HG02642 (cell line): ENCODE measurements at regions not wholly inside any gene's neighbourhood (a gene's known extent, or its start where the extent isn't known, plus 50 kb on each side); places are given as distances from the start of the nearest gene placed in this dataset.

Experiments
- ATAC-seq: cut with Tn5 transposase; IDR thresholded peaks from one replicate; pipeline ENCODE4 v1.9.1; 2021; ENCODE audit warnings: mild to moderate bottlenecking; ENCODE audit not compliant: unreplicated experiment, poor library complexity

GRCh38 chr20:11391591-11391990, 526.1 kb upstream of the BTBD3 start:
- ATAC-seq = no peak

GRCh38 chr20:11394145-11394833, 523.4 kb upstream of the BTBD3 start:
- no peak for ATAC-seq

- ATAC-seq = no peak
These were observed 522.1 kb upstream of the BTBD3 start for GRCh38 chr20:11395581-11395980.

- no peak for ATAC-seq
These were observed 515.7 kb upstream of the BTBD3 start for GRCh38 chr20:11401988-11402387.

- no peak for ATAC-seq
These were observed 514.0 kb upstream of the BTBD3 start for GRCh38 chr20:11403711-11404110.

- ATAC-seq = no peak
These were observed 510.8 kb upstream of the BTBD3 start for GRCh38 chr20:11406877-11407276.

GRCh38 chr20:11409561-11409960, 508.1 kb upstream of the BTBD3 start:
- ATAC-seq = no peak

GRCh38 chr20:11411765-11412164, 505.9 kb upstream of the BTBD3 start:
- ATAC-seq = no peak

- no peak for ATAC-seq
These were observed 490.7 kb upstream of the BTBD3 start for GRCh38 chr20:11426948-11427347.

- no peak for ATAC-seq
These were observed 488.5 kb upstream of the BTBD3 start for GRCh38 chr20:11429168-11429567.

GRCh38 chr20:11429889-11430519, 487.7 kb upstream of the BTBD3 start:
- no peak for ATAC-seq

GRCh38 chr20:11430652-11431051, 487.0 kb upstream of the BTBD3 start:
- no peak for ATAC-seq

GRCh38 chr20:11431621-11432020, 486.1 kb upstream of the BTBD3 start:
- ATAC-seq = no peak

GRCh38 chr20:11432407-11432806, 485.3 kb upstream of the BTBD3 start:
- ATAC-seq = no peak

- no peak for ATAC-seq
These were observed 481.4 kb upstream of the BTBD3 start for GRCh38 chr20:11436113-11436905.

GRCh38 chr20:11437090-11437489, 480.6 kb upstream of the BTBD3 start:
- no peak for ATAC-seq

- no peak for ATAC-seq
These were observed 479.9 kb upstream of the BTBD3 start for GRCh38 chr20:11437611-11438380.

GRCh38 chr20:11438412-11438811, 479.3 kb upstream of the BTBD3 start:
- no peak for ATAC-seq

- no peak for ATAC-seq
These were observed 474.1 kb upstream of the BTBD3 start for GRCh38 chr20:11443382-11444119.

- no peak for ATAC-seq
These were observed 472.5 kb upstream of the BTBD3 start for GRCh38 chr20:11445161-11445560.
